HuH-7 (cell line): ENCODE measurements at regions not wholly inside any gene's neighbourhood (a gene's known extent, or its start where the extent isn't known, plus 50 kb on each side); places are given as distances from the start of the nearest gene placed in this dataset.

Experiments used
- DNase-seq: peaks from one replicate; pipeline ENCODE4 v3.0.0; 2011; ENCODE audit warnings: low spot score

- DNase-seq = no peak
These were observed 142.5 kb upstream of the DPT start for GRCh38 chr1:168871531-168871930.

GRCh38 chr1:168875831-168876230, 146.8 kb upstream of the DPT start:
- DNase-seq = no peak

GRCh38 chr1:168876830-168877229, 147.8 kb upstream of the DPT start:
- DNase-seq = no peak

- DNase-seq = no peak
These were observed 151.1 kb upstream of the DPT start for GRCh38 chr1:168879896-168880734.

- no peak for DNase-seq
These were observed 152.8 kb upstream of the DPT start for GRCh38 chr1:168881656-168882260.

- DNase-seq = no peak
These were observed 158.4 kb upstream of the DPT start for GRCh38 chr1:168887381-168887780.

GRCh38 chr1:168888418-168888817, 159.4 kb upstream of the DPT start:
- DNase-seq = no peak

GRCh38 chr1:168892931-168893330, 163.9 kb upstream of the DPT start:
- DNase-seq = no peak

- no peak for DNase-seq
These were observed 164.4 kb upstream of the DPT start for GRCh38 chr1:168893359-168893801.

GRCh38 chr1:168894397-168894903, 165.4 kb upstream of the DPT start:
- no peak for DNase-seq

GRCh38 chr1:168897249-168897648, 168.2 kb upstream of the DPT start:
- DNase-seq = no peak

GRCh38 chr1:168903237-168903830, 174.3 kb upstream of the DPT start:
- no peak for DNase-seq

GRCh38 chr1:168905633-168906032, 176.6 kb upstream of the DPT start:
- DNase-seq = no peak

GRCh38 chr1:168906367-168906766, 177.4 kb upstream of the DPT start:
- DNase-seq = no peak

- no peak for DNase-seq
These were observed 178.0 kb upstream of the DPT start for GRCh38 chr1:168907053-168907452.

- DNase-seq = no peak
These were observed 178.9 kb upstream of the DPT start for GRCh38 chr1:168907786-168908348.

GRCh38 chr1:168910403-168910802, 181.4 kb upstream of the DPT start:
- no peak for DNase-seq

GRCh38 chr1:168911370-168911769, 182.4 kb upstream of the DPT start:
- DNase-seq = no peak

GRCh38 chr1:168913711-168914463, 184.9 kb upstream of the DPT start:
- DNase-seq = no peak

GRCh38 chr1:168917309-168917708, 188.3 kb upstream of the DPT start:
- DNase-seq = no peak

- no peak for DNase-seq
These were observed 188.7 kb upstream of the ATP1B1 start for GRCh38 chr1:168917796-168918195.
